GM23338 (cell line): ENCODE measurements at regions not wholly inside any gene's neighbourhood (a gene's known extent, or its start where the extent isn't known, plus 50 kb on each side); places are given as distances from the start of the nearest gene placed in this dataset.

Experiments
- ATAC-seq: fragments of 200-7000 bp; cut with Tn5 transposase; 3 replicates; pipeline ENCODE4 v1.9.1; 2020
- DNase-seq: peaks from one replicate; pipeline ENCODE4 v3.0.0-alpha.2; 2015; ENCODE audit warnings: low spot score
- H2AFZ ChIP-seq: fragments of 200-600 bp; sonication (generic); 2 replicates; pipeline ENCODE4 v1.8.0; 2016; ENCODE audit warnings: antibody characterized with exemption, mild to moderate bottlenecking, moderate library complexity
- H3F3A ChIP-seq: fragments of 200-600 bp; sonication (generic); replicated peaks from 2 replicates; pipeline ENCODE4 v1.8.0; 2017; ENCODE audit warnings: antibody characterized with exemption, mixed run types, low read depth
- H3K27ac ChIP-seq: fragments of 200-600 bp; sonication (generic); 2 replicates; pipeline ENCODE4 v1.6.1; 2016; ENCODE audit warnings: low read depth
- H3K27me3 ChIP-seq: fragments of 200-600 bp; sonication (generic); 2 replicates; pipeline ENCODE4 v1.8.0; 2016; ENCODE audit warnings: mild to moderate bottlenecking, mixed run types, moderate library complexity; ENCODE audit not compliant: insufficient read depth
- H3K36me3 ChIP-seq: fragments of 200-600 bp; sonication (generic); 2 replicates; pipeline ENCODE4 v1.8.0; 2016; ENCODE audit warnings: mild to moderate bottlenecking; ENCODE audit not compliant: insufficient read depth
- H3K4me1 ChIP-seq: fragments of 200-600 bp; sonication (generic); 2 replicates; pipeline ENCODE4 v1.8.0; 2016; ENCODE audit warnings: mild to moderate bottlenecking, moderate library complexity; ENCODE audit not compliant: insufficient read depth
- H3K4me2 ChIP-seq: fragments of 200-600 bp; sonication (generic); 2 replicates; pipeline ENCODE4 v1.7.1; 2017; ENCODE audit warnings: mixed run types
- H3K4me3 ChIP-seq: fragments of 200-600 bp; sonication (generic); 2 replicates; pipeline ENCODE4 v1.6.1; 2016; ENCODE audit warnings: mixed run types
- H3K79me2 ChIP-seq: fragments of 200-600 bp; sonication (generic); replicated peaks from 2 replicates; pipeline ENCODE4 v1.8.0; 2017; ENCODE audit warnings: mild to moderate bottlenecking; ENCODE audit not compliant: insufficient read depth
- H3K9me2 ChIP-seq: fragments of 200-600 bp; sonication (generic); 2 replicates; pipeline ENCODE4 v1.8.0; 2017; ENCODE audit not compliant: insufficient read depth
- H4K20me1 ChIP-seq: fragments of 200-600 bp; sonication (generic); replicated peaks from 2 replicates; pipeline ENCODE4 v1.8.0; 2017; ENCODE audit warnings: mild to moderate bottlenecking; ENCODE audit not compliant: insufficient read depth
- H3K27ac Mint-ChIP-seq: 2 replicates; pipeline ENCODE4 v1.8.0; 2020; ENCODE audit warnings: inconsistent platforms, mild to moderate bottlenecking, moderate library complexity, mixed read lengths
- H3K27me3 Mint-ChIP-seq: 3 replicates; pipeline ENCODE4 v1.8.0; 2022; ENCODE audit warnings: low read depth, mild to moderate bottlenecking, moderate library complexity, mixed read lengths, inconsistent platforms; ENCODE audit not compliant: insufficient read depth, poor library complexity
- H3K36me3 Mint-ChIP-seq: 3 replicates; pipeline ENCODE4 v1.8.0; 2021; ENCODE audit warnings: low read depth, mild to moderate bottlenecking, inconsistent platforms, moderate library complexity, mixed read lengths
- H3K4me1 Mint-ChIP-seq: 3 replicates; pipeline ENCODE4 v1.8.0; 2020; ENCODE audit warnings: mild to moderate bottlenecking, inconsistent platforms, mixed read lengths
- H3K4me3 Mint-ChIP-seq: 3 replicates; pipeline ENCODE4 v1.8.0; 2021; ENCODE audit warnings: moderate library complexity, mild to moderate bottlenecking, inconsistent platforms, mixed read lengths
- H3K9me3 Mint-ChIP-seq: 3 replicates; pipeline ENCODE4 v1.8.0; 2020; ENCODE audit warnings: moderate library complexity, mild to moderate bottlenecking, inconsistent platforms, mixed read lengths
- CREB1 ChIP-seq: fragments of 250-450 bp; sonication (Bioruptor Pico); IDR thresholded peaks from 2 replicates; pipeline ENCODE4 v1.5.0; 2020; ENCODE audit warnings: low read depth, mild to moderate bottlenecking, moderate library complexity
- CTCF ChIP-seq, 2 experiments: fragments of 200-600 bp in 1 of 2; sonication (generic) in 1 of 2; conservative IDR thresholded peaks; 2 replicates each; pipeline versions ENCODE4 v1.5.1 to v1.6.1; 2016 to 2017; ENCODE audit warnings: antibody characterized with exemption in 2 of 2, low read depth in 2 of 2, mild to moderate bottlenecking in 2 of 2, moderate library complexity in 1 of 2
- ETS1 ChIP-seq: IDR thresholded peaks from 2 replicates; pipeline ENCODE4 v1.6.1; 2016; ENCODE audit warnings: antibody characterized with exemption
- EZH2phosphoT487 ChIP-seq: fragments of 200-600 bp; sonication (generic); IDR thresholded peaks from one replicate; pipeline ENCODE4 v1.8.1; 2018; ENCODE audit warnings: antibody characterized with exemption; ENCODE audit not compliant: unreplicated experiment
- JUNB ChIP-seq: IDR thresholded peaks from one replicate; pipeline ENCODE4 v1.6.1; 2016; ENCODE audit warnings: antibody characterized with exemption; ENCODE audit not compliant: unreplicated experiment
- NANOG ChIP-seq: IDR thresholded peaks from 2 replicates; pipeline ENCODE4 v1.6.1; 2016; ENCODE audit warnings: antibody characterized with exemption, borderline replicate concordance
- POLR2AphosphoS5 ChIP-seq: IDR thresholded peaks from 2 replicates; pipeline ENCODE4 v1.6.1; 2016; ENCODE audit warnings: antibody characterized with exemption, low read depth
- REST ChIP-seq: IDR thresholded peaks from one replicate; pipeline ENCODE4 v1.6.1; 2018; ENCODE audit warnings: antibody characterized with exemption; ENCODE audit not compliant: unreplicated experiment
- ZNF114 ChIP-seq: fragments of 250-450 bp; sonication (Bioruptor Pico); IDR thresholded peaks from 2 replicates; pipeline ENCODE4 v1.5.0; 2020; ENCODE audit warnings: mild to moderate bottlenecking, moderate library complexity
- ZNF462 ChIP-seq: fragments of 250-450 bp; sonication (Bioruptor Pico); IDR thresholded peaks from 2 replicates; pipeline ENCODE4 v1.5.0; 2020; ENCODE audit warnings: mild to moderate bottlenecking, moderate library complexity

- Histone ChIP-seq H3K36me3 (no peaks in the 10 kb centered on the region), H2AFZ (no peak overlapping the region), H3K4me2 (no peak overlapping the region), H3K27me3 (no peaks in the 10 kb centered on the region), H4K20me1 (no peaks in the 10 kb centered on the region), H3K4me1 (0 out of 2 replicates have a peak, but pooled peaks cover 4% of the 10 kb centered on the region), H3K79me2 (no peaks in the 10 kb centered on the region), H3K4me3 (no peak overlapping the region), H3F3A (no peaks in the 10 kb centered on the region), H3K9me2 (no peaks in the 10 kb centered on the region), H3K27ac (no peak overlapping the region)
- Mint-ChIP-seq H3K27me3 (no peaks in the 10 kb centered on the region), H3K27ac (no peak overlapping the region), H3K36me3 (no peaks in the 10 kb centered on the region), H3K4me1 (peaks cover 15% of the 10 kb centered on the region), H3K4me3 (no peak overlapping the region), H3K9me3 (no peaks in the 10 kb centered on the region)
- DNase-seq (peak; percentile 48), ATAC-seq (no peak)
- peak in 1 of 2 experiments; percentile 76; a peak in 3 of 4 replicates for TF ChIP-seq CTCF (conservative IDR thresholded peaks at IDR 0.05; ENCODE audit: low read depth in 2 of 2)
- no peak for TF ChIP-seq POLR2AphosphoS5
These were observed 2092.4 kb upstream of the TENM3 start for GRCh38 chr4:180150818-180151217.

- no peak for DNase-seq
- Histone ChIP-seq H3F3A (no peaks in the 10 kb centered on the region), H2AFZ (no peak overlapping the region), H3K27me3 (no peaks in the 10 kb centered on the region), H3K9me2 (no peaks in the 10 kb centered on the region), H3K4me2 (no peak overlapping the region), H3K36me3 (no peaks in the 10 kb centered on the region), H3K4me1 (0 out of 2 replicates have a peak, but pooled peaks cover 4% of the 10 kb centered on the region), H3K4me3 (no peak overlapping the region), H3K79me2 (no peaks in the 10 kb centered on the region), H3K27ac (no peak overlapping the region), H4K20me1 (no peaks in the 10 kb centered on the region)
- no peak overlapping the region for H3K4me3 Mint-ChIP-seq
- no peak overlapping the region for H3K27ac Mint-ChIP-seq
- H3K9me3 Mint-ChIP-seq, result no peaks in the 10 kb centered on the region
- no peaks in the 10 kb centered on the region for H3K27me3 Mint-ChIP-seq
- no peak for ATAC-seq
- H3K4me1 Mint-ChIP-seq, result peaks cover 10% of the 10 kb centered on the region; the same call in 2 of the 3 replicates
- H3K36me3 Mint-ChIP-seq, result no peaks in the 10 kb centered on the region
- no peak for TF ChIP-seq ZNF114 (CRISPR knock-in tag)
- TF ChIP-seq POLR2AphosphoS5, result no peak
- TF ChIP-seq JUNB, result no peak
- no peak for TF ChIP-seq EZH2phosphoT487
- TF ChIP-seq REST, result no peak
- TF ChIP-seq ETS1, result no peak
- no peak for TF ChIP-seq CREB1
- TF ChIP-seq ZNF462, result no peak
- TF ChIP-seq NANOG, result no peak
These were observed 2090.4 kb upstream of the TENM3 start for GRCh38 chr4:180152831-180153230.
